Mesodermal cell (in vitro differentiated cells): ENCODE measurements at regions not wholly inside any gene's neighbourhood (a gene's known extent, or its start where the extent isn't known, plus 50 kb on each side); places are given as distances from the start of the nearest gene placed in this dataset.
"Not testable (repeated sequence)": the region's sequence is repeated elsewhere in the genome, so short reads cannot be mapped to it uniquely, and the experiment has no call there.

Source experiments
- H3K27ac ChIP-seq: 2 replicates; pipeline ENCODE4 v1.7.0; 2013; ENCODE audit warnings: mild to moderate bottlenecking, low read depth, low read length, moderate library complexity; ENCODE audit not compliant: severe bottlenecking
- H3K36me3 ChIP-seq: 2 replicates; pipeline ENCODE4 v1.7.1; 2013; ENCODE audit warnings: mild to moderate bottlenecking, low read length, moderate library complexity; ENCODE audit not compliant: control insufficient read depth, insufficient read depth
- H3K4me1 ChIP-seq: one replicate; pipeline ENCODE4 v1.7.1; 2013; ENCODE audit warnings: mild to moderate bottlenecking, low read length; ENCODE audit not compliant: insufficient read depth, control insufficient read depth, poor library complexity, severe bottlenecking
- H3K4me3 ChIP-seq: 2 replicates; pipeline ENCODE4 v1.7.0; 2013; ENCODE audit warnings: low read length, control low read depth, mild to moderate bottlenecking; ENCODE audit not compliant: insufficient read depth, poor library complexity, severe bottlenecking; ENCODE audit errors: extremely low read depth
- H3K9me3 ChIP-seq: 2 replicates; pipeline ENCODE4 v1.7.1; 2013; ENCODE audit warnings: mild to moderate bottlenecking, low read length, moderate library complexity; ENCODE audit not compliant: control insufficient read depth
- WGBS, 2 experiments: methylation state at CpG; one replicate each; pipeline ENCODE4 v1.1.5; 2013; ENCODE audit warnings: missing lambda C conversion rate in 2 of 2; ENCODE audit not compliant: insufficient coverage in 2 of 2; 5-methylcytosine and 5-hydroxymethylcytosine counted together

- H3K9me3 ChIP-seq, H3K36me3 ChIP-seq, H3K4me3 ChIP-seq, H3K27ac ChIP-seq, H3K4me1 ChIP-seq: not testable (repeated sequence)
- WGBS, 2 experiments: no CpG with 5 or more reads among the region's 3 CpGs
These were observed 282.2 kb upstream of the PLGLB2 start for GRCh38 chr2:87465730-87466129.

DNA sequence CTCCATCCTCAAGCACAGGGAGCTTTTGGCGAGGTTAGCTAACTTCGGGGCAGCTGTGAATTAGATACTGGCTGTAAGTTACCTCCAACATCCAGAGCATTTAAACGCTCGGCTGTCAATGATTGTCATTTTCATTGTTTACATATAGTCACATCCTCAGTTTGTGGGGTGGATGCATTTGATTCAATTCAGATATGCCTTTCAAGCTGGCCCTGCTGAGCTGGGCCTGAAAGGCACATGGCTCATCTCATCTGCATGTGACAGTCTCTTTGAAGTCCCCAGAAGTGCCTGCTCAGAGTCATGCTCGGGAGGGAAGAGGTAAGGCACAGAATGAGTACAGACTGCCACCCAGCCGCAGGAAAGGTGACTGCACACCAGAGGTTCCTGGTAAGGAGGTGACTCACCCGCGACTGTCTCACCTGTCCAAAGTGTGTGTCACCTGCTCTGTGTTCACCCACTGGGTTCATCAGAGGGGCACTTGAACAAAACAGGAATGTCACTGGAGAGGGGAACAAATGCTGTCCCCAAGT, 281.2 kb upstream of the PLGLB2 start:
- H3K4me3 ChIP-seq, H3K36me3 ChIP-seq, H3K9me3 ChIP-seq, H3K4me1 ChIP-seq, H3K27ac ChIP-seq: not testable (repeated sequence)
- WGBS, 2 experiments: 60% methylated on average over 1 of the region's 8 CpGs; no CpG with 5 or more reads in 1 of the 2 experiments

GRCh38 chr2:87468429-87468981, 279.4 kb upstream of the PLGLB2 start:
- not testable (repeated sequence) for H3K9me3 ChIP-seq, H3K4me3 ChIP-seq, H3K36me3 ChIP-seq, H3K27ac ChIP-seq, H3K4me1 ChIP-seq
- WGBS, 2 experiments: 70% methylated on average over 3 of the region's 12 CpGs; no CpG with 5 or more reads in 1 of the 2 experiments

- H3K36me3 ChIP-seq, H3K4me3 ChIP-seq, H3K4me1 ChIP-seq, H3K9me3 ChIP-seq: not testable (repeated sequence)
- H3K27ac ChIP-seq: peak overlapping the region; percentile 53
- WGBS, 2 experiments: 69 to 85% methylated on average over 4 to 5 of the region's 19 CpGs
These were observed 278.4 kb upstream of the PLGLB2 start for GRCh38 chr2:87469180-87470151.

- H3K9me3 ChIP-seq, H3K36me3 ChIP-seq, H3K27ac ChIP-seq, H3K4me1 ChIP-seq, H3K4me3 ChIP-seq: not testable (repeated sequence)
- 89 to 100% methylated on average over 3 to 9 of the region's 25 CpGs for WGBS, 2 experiments
These were observed 277.2 kb upstream of the PLGLB2 start for GRCh38 chr2:87470381-87471380.

- no CpG with 5 or more reads among the region's 3 CpGs for WGBS, 2 experiments
- H3K4me1 ChIP-seq, H3K9me3 ChIP-seq, H3K36me3 ChIP-seq, H3K4me3 ChIP-seq, H3K27ac ChIP-seq: not testable (repeated sequence)
These were observed 276.4 kb upstream of the PLGLB2 start for GRCh38 chr2:87471478-87471877.

GRCh38 chr2:87476223-87476872, 271.5 kb upstream of the PLGLB2 start:
- not testable (repeated sequence) for H3K9me3 ChIP-seq, H3K4me3 ChIP-seq, H3K27ac ChIP-seq, H3K4me1 ChIP-seq, H3K36me3 ChIP-seq
- 86% methylated on average over 1 of the region's 5 CpGs; no CpG with 5 or more reads in 1 of the 2 experiments for WGBS, 2 experiments

GRCh38 chr2:87476936-87477335, 271.0 kb upstream of the PLGLB2 start:
- 83 to 100% methylated on average over 1 to 2 of the region's 5 CpGs for WGBS, 2 experiments
- not testable (repeated sequence) for H3K27ac ChIP-seq, H3K36me3 ChIP-seq, H3K9me3 ChIP-seq, H3K4me1 ChIP-seq, H3K4me3 ChIP-seq

- not testable (repeated sequence) for H3K27ac ChIP-seq, H3K9me3 ChIP-seq, H3K36me3 ChIP-seq, H3K4me1 ChIP-seq, H3K4me3 ChIP-seq
- 100% methylated on average over 1 of the region's 12 CpGs; no CpG with 5 or more reads in 1 of the 2 experiments for WGBS, 2 experiments
These were observed 270.0 kb upstream of the PLGLB2 start for GRCh38 chr2:87477669-87478428.
